Anterior cingulate cortex (tissue), 58 donors: ENCODE measurements at regions not wholly inside any gene's neighbourhood (a gene's known extent, or its start where the extent isn't known, plus 50 kb on each side); places are given as distances from the start of the nearest gene placed in this dataset.
"Not testable (repeated sequence)": the region's sequence is repeated elsewhere in the genome, so short reads cannot be mapped to it uniquely, and the experiment has no call there.

ENCODE experiments used
- DNase-seq, 58 donors: peaks; one replicate each; lab custom pipeline; 2025; lab: John Stamatoyannopoulos, UW

DNA sequence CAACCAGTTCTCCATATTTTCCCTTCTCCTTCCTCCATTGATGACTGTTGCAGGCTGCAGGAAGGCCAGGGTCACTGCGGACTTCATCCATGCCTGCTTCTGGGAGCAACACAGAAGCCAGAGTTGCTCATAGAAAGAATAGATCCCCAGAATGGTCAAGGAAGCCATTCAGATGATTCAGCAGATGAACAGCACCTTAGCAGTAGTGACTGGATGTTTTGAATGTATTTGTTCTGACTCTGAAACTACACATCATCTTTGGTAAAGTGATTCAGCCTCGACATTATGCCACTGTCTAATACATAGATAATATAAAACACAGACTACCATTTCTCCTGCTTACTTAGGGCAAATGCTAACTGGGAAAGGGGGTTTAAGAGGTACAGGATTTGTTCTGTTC lies 411.6 kb downstream of the RND3 start:
- no peak for DNase-seq

DNA sequence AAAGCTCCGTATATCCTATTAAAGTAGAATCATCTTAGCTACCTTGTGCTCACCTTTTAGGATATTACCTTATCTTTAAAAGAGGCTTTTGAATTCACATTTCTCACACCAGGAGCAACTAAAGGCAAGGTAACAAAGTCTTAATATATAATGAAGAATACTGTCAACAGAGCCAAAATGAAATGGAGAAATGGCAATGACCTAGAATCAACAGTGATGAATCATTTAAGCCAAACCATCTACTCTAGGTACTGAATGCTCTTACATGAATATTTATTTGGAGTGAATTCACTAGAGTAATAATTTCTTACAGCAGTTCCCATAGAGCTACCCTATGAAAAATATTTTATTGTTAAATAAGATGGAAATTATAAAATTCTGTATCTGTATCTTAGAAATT lies 421.0 kb downstream of the RND3 start:
- DNase-seq, result no peak

DNA sequence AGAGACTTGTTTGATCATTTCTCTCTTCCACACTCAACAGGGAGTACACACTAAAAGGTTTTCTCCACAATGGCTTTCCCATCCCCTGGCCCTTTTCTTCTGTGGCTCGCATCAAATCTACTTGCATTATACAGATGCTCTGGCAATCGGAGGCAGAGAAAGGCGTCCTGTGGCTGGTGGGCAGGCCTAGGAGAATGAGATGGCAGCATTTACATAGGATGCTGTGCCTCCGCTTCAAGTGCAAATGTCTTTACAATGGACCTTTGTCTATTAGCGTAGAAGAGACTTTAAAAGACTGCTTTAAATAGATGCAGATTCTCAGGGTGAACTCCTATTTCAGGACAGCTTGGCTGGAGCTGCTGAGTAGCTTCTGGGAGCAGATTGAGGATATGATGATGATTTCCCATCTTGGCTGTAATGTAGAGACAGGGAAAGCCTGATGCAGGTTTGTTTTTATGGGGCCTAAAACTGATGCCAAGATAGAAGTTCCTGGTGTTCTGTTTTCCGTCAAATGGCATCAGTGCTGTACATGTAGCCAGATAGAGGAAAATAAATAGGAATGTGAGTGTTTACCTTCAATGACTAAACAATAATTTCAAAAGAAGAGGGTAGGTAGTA lies 423.4 kb downstream of the RND3 start:
- DNase-seq, result no peak

DNA sequence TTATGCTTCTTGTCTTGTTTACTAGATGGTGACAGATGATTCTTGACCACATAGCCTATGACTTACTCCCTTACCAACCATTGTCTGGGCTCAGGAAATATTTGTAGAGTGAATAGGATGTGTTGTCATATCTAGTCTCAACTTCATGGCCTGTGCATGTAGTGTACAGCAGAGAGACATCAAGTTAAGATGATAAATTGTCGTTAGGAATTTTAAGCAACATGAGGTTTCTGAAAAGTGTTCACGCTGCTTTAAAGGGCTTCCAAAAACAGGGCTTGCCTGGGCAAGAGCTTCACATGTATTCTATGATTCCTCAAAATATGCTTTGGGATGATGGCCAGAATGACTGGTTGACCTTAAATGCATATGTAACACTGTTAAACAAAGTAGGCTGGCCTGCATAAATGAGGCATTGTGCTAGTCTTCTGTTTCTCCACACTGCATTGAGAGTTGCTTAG lies 424.0 kb downstream of the RND3 start:
- DNase-seq, result no peak

DNA sequence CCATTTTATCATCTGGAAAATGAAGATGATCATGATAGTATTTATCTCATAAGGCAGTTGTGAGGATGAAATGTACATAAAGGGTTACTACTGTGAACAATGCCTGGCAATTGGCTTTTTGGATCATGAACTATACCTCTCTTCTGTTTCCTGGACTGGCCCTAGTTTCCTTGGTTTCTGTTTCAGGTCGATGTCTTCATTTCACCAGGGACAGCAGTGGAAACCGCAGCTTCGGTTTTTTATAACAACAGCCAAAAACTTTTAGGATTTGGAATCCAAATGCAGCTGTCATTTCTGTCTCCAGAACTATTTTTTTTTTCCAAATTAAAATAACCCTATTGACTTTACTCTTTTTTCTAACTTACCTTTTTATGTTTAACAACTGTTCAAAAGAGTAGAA lies 425.1 kb downstream of the RND3 start:
- DNase-seq, result no peak

DNA sequence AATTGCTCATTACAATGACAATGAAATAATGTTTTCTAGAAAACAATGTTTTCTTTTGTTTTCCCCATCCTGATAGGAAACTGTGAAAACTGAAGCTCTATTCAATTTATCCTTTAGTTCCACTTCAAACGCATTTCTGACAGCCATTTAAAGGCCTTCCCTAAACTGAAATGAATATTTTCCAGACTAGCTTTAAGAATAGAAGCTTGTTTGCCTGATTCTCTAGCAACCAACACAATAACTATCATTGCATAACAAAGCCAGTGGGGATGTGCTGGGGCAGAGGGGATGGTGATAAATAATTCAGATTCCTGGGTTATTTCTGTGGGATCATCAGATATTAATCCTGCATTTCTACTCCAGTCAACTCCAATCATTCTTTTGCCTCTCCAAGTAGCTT lies 427.1 kb downstream of the RND3 start:
- DNase-seq, result no peak

DNA sequence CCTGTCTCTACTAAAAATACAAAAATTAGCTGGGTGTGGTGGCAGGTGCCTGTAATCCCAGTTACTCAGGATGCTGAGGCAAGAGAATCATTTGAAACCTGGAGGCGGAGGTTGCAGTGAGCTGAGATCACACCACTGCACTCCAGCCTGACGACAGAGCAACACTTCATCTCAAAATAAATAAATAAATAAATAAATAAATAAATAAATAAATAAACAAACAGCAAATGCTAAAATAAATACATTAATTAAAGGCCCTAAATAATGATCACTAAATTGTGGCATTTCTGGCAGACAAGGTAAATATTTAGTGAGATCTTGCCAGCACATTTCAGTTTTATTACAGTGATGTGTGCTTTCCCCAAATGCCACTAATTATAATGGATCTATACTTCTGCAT lies 427.8 kb downstream of the RND3 start:
- not testable (repeated sequence) for DNase-seq

DNA sequence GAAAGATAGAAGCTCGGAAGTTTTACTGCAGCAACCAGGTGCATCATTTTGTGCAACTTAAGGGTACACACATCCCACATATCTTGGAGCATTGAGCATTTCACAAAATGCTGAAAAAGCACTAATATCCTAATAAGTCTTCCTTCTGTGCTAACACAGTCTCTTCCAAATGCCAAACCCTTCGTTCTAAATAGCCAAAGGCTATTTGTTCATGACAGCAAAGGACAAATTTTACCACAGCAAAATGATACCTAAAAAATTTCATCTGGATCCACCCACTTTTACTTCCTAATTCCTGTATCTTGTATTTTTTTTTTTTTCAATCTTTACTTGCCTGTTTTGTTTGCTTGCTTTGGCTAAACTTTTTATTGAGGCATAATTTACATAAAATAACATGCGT lies 435.0 kb downstream of the RND3 start:
- no peak for DNase-seq

DNA sequence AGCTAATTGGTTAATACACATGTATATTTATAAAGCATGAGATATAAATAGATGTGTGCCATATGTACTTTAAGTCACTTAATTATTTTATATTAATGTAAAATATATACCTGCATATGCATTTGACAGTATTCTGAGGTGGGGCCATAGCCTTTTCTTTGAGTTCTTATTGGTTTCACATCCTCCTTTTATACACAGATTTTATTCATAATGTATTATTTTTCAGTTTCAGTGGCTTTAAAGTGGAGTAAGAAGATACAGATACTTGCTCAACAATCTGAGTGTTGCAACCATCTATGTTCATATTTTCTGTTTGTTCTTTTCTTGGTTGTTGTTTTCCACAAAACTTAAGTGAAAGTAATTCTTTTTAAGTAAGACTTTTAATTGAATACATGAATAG lies 436.5 kb downstream of the RND3 start:
- DNase-seq, result no peak

DNA sequence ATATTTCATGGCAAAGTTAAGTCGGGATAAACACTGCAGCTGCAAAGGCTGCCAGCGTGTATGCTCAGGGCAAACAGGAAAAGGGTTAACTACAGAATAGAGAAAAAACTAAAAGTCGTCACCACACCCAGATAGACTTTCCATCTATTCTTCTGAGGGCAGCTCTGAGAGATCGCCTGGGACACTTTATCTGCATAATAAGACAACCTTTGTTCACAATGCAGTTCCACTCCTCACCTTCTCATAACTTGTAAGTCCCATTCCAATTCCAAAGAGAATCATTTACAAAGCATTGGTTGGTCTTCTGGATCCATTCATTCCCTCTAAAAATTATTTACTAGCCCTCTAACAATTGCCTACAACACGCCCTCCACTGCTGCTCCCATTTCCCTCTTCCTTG lies 437.4 kb downstream of the RND3 start:
- DNase-seq, result no peak

DNA sequence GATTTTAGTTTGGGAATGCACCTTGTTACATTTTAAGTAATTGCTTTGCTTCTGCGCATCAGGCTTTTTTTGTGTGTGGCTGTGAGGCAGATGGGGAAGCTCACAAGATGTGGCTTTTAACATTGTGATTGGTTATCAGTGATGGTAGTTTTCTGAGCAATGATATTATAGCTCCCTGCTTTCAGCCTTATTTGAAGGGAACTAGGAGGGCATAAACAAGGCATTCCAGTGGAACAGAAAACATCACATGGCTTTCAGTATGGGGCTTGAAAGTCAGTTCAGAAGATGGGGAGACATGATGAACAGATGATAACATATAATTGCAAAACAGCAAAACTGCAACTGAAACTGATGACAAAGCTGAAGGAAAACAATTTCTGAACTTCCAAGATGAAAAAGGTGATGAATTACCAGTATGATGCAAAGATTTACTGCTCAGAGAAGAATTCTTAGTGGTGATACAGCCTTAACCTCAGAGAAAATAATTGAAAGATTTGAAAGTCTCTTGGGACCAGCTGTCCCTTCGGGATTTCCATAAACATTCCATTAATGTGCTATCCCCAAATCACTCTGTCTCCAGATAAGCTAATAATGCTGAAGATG lies 439.7 kb downstream of the RND3 start:
- DNase-seq, result no peak

DNA sequence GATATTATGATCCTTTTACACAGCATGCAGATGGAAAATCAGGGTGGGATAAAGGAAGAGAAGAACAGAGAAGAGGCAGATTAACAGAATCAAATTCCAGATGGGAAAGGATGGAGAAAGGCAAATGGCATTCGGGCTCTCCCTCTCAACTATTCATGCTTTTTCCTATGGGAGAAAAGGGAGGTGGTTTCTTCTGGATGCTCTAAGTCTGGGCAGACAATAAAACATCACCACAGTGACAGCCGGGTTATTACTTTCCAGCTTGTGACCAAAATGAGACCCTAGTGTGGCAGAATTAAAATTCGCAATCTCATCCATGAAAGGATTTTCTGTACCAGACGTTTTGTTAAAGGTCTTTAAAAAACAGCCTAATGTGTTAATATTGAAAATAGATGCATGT lies 440.7 kb downstream of the RND3 start:
- DNase-seq, result no peak

DNA sequence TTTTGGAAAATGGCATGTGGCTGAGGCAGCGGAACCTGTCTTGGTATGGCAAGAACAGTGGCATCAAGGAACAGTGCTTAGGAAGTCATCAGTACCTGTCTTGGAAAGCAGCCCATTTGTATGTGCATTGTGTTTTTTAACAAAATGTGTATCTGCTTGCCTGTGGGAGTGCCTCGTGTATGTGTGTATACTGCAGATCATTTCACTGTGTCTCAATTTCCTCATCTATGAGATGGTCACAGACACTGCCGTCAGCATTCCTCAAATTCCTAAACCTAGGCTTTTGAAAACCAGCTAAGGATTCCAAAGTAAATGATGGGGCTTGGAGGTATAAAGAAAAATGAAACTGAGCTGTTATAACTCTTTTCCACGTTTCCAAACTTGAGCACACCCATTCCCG lies 441.3 kb downstream of the RND3 start:
- no peak for DNase-seq

DNA sequence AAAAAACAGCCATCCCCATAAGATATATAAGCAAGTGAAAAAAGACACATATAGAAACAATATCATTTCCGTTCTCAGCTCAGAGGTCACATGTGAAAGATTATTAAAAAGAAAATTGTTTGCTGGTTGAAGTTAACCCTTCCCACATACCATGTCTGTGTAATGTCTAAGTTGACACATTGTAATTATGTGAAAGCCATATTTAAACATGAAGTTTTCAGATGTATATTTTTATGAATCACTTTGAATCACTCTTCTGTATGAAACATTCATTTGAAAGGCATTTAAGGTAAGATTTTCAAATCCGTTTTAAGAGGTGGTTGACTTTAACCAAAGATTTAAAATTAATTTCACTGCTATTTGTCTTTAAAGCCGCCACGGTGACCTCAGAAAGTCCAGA lies 441.9 kb downstream of the RND3 start:
- DNase-seq, result no peak

DNA sequence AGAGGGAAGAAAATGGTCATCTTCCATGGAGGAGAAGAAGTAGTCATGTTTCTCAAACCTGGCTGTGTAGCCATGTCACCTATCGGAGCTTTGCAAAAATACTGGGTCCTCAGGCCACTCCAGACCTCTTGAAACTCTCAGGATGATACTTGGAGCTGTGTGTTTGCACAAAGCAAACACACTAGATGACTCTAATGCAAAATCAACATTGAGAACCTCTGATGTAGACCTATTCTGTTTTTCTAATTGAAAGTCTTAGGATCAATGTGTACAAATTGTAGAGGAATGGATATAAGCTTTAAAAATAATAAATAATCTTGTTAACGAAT lies 444.3 kb downstream of the RND3 start:
- no peak for DNase-seq

DNA sequence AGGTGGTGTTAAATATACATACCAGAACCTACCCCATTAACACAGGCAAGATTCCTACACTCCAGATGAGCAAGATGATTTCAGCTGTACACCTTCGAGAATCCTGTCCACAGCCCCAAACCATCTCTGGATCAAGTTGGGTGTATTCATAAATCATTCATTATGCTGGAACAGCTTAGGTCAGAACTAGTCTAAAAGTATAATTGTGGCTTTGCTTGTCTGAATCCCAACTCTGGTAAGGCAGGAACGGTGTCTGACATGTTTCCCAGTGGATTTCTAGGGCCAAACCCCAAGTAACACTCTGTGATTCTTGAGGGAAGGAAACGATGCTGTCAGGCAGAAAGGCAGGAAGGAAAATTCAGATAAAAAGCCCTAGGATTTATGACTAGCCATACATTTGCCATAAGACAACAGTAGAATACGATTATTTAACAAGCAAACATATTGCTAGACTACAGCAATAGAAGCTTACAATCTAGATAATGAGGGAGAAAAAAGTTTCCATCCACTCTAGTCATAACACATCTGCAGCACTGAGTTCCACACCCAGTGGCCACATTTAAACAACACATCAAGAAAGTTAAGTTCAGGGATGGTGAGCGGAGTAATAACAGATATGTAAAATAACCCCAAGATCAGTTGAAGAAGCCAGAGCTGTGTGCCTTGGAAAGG lies 444.8 kb downstream of the RND3 start:
- no peak for DNase-seq

DNA sequence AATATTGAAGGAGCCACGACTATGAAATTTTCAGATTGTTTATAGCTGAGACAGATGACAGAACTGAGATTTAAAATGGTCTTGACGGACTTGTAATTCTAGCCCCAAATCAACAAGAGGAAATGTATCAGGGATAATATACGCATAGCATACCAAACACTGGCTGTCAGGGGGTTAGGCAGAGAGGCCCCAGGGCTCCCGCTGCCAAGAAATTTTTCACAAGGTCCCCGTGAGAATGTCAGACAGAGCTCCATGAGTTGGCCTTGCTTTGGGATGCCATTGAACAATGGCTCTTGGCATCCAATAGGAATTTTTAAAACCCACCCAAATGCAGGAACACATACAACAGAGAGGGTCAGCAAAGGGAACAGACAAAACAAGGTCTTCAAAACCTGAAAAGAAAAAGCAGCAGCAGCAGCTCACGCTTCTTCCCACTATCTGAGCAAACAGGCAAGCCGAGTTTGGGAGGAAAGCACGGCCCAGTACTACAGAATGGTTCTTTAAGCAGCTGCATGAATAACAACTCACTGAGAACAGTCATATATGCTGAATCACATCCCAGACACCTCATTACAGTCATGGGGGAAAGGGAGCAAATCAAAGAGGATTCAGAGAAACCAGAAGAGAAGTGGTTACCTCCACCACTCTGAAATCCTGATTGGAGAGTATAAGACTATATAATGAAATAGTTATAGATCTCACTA lies 445.6 kb downstream of the RND3 start:
- DNase-seq, result no peak

DNA sequence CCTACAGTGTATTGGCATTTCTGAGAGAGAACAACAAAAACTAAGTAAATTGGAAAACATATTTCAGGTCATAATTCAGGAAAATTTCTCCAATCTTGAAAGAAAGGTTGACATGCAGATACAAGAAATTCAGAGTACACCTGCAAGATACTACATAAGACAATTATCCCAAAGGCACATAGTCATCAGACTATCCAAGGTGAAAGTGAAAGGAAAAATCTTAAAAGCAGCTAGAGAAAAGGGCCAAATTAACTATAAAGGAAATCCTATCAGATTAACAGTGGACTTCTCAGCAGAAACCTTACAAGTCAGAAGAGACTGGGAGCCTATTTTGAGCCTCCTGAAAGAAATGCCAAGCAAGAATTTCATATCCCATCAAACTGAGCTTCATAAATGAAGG lies 449.0 kb upstream of the MMADHC start:
- DNase-seq, result no peak

DNA sequence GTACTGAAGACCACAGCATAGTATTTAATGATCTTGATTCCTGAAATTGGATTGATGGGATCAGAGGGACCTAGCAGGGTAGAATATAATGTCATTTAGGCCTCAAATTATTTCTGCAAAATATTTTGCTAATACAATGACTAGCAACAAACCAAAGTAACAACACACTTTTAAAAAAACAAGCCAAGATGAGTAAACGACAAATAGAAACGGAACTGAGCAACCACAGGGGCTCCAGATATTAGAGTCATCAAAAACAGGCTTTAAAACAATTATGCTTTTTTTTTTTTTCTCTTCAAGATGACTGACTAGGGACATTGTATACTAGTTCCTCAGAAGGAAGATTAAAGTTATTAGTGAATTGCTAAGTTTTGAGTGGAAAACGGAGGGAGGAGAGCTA lies 447.1 kb upstream of the MMADHC start:
- DNase-seq, result no peak

DNA sequence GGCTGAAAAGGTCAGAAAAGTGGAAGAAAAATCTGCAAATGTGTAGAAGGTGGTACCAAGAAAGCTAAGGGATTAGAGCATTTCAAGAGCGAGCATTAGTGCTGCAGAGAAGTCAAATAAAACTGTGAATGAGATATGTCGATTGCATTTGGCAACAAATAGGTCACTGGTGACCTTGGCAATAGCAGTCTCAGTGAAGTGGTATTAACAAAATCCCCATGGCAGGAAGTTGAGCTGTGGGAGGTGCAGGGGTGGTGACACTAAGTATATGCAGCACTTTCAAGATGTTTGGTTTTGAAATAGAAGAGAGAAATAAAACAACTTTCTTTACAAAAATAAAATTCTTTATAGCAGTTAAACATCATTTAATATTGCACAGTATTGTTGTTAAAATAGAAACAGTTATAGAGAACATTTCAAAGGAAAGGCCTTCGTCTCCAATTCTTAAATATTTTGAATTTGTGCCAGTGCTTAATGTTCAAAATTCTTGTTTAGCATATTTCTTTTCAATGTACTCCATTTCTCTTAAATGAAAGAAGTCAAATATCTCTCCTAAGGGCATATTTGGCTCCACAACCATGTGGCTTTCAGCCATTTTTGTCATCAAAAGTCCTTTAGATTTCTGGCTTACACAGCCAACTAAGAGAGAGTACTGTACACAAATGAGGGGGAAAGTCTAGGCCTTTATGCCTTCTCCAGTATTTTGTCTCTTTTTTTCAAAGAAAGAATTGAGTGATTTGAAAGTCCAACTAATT lies 443.0 kb upstream of the MMADHC start:
- DNase-seq, result no peak

DNA sequence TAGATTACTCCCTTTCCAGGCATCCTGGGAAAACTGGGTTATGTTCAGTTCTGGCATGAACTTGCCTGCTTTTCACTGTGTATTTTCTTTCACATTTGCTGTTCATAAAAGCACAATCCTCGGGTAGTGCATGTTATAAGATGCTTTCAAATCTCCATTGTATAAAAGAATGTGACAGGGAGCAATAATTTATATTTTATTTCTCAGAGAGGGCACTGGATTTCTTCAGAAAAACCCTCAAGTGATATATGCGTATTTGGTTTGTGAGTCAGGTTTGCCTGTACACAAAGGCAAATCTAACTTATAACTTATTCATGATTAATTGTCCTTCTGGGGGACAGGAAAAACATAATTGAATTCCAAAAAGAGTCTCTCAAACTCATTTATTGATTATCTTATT lies 440.7 kb upstream of the MMADHC start:
- no peak for DNase-seq
